HepG2 (cell line): ENCODE measurements at regions not wholly inside any gene's neighbourhood (a gene's known extent, or its start where the extent isn't known, plus 50 kb on each side); places are given as distances from the start of the nearest gene placed in this dataset.
"Not testable (repeated sequence)": the region's sequence is repeated elsewhere in the genome, so short reads cannot be mapped to it uniquely, and the experiment has no call there.

Experiments used
- ATAC-seq: fragments of 200-7000 bp; cut with Tn5 transposase; 3 replicates; pipeline ENCODE4 v1.9.1; 2020; ENCODE audit warnings: mild to moderate bottlenecking, moderate library complexity
- BruUV-seq: library from RNA; stranded (reverse); fragments of 400-500 nt; replicated peaks from 2 replicates; lab custom pipeline; 2021; lab: Mats Ljungman, UMichigan
- CTCF ChIA-PET: fragments of 300-600 bp; formaldehyde crosslinking; extraction: SDS; loops from one replicate; lab custom pipeline; 2021; ENCODE audit warnings: low total read pairs, inconsistent platforms, low intra/inter-chr PET ratio; lab: Yijun Ruan, JAX
- POLR2A ChIA-PET: fragments of 350-600 bp; sonication (Branson Sonifier 250); formaldehyde crosslinking; loops from one replicate; lab custom pipeline; 2020; ENCODE audit warnings: antibody characterized with exemption, inconsistent platforms; lab: Yijun Ruan, JAX
- DNase-seq: peaks from one replicate; pipeline ENCODE4 v3.0.0-alpha.2; 2015; ENCODE audit warnings: low spot score
- FAIRE-seq: peaks from 3 replicates; lab custom pipeline; 2011; peaks lifted over from hg19 to GRCh38; lab: Jason Lieb, UNC
- H2AFZ ChIP-seq: one replicate; pipeline ENCODE4 v1.6.1; 2011; ENCODE audit warnings: low read length, inconsistent platforms
- H3K27ac ChIP-seq: fragments of 300-600 bp; 3 replicates; pipeline ENCODE4 v1.8.0; 2011; ENCODE audit warnings: mixed run types, mild to moderate bottlenecking, mixed read lengths, low read length, inconsistent platforms; ENCODE audit not compliant: insufficient read depth; ENCODE audit errors: extremely low read length
- H3K27me3 ChIP-seq, 2 experiments: fragments of 200-600 bp in 1 of 2; 2 replicates in 1 of 2; 3 replicates in 1 of 2; pipeline versions ENCODE4 v1.6.0 to v1.8.0; 2011; ENCODE audit warnings: low read length in 2 of 2, mild to moderate bottlenecking in 2 of 2, moderate library complexity in 2 of 2, inconsistent platforms in 1 of 2; ENCODE audit not compliant: insufficient read depth in 2 of 2, control insufficient read depth in 1 of 2
- H3K36me3 ChIP-seq, 2 experiments: fragments of 200-600 bp in 1 of 2; replicated peaks in 1 of 2; 2 replicates in 1 of 2; 3 replicates in 1 of 2; pipeline versions ENCODE4 v1.5.1 to v1.8.0; 2011; ENCODE audit warnings: low read length in 2 of 2, inconsistent platforms in 1 of 2; ENCODE audit not compliant: insufficient read depth in 2 of 2, control insufficient read depth in 1 of 2
- H3K4me1 ChIP-seq: 2 replicates; pipeline ENCODE4 v1.5.1; 2012; ENCODE audit warnings: low read length, inconsistent platforms; ENCODE audit not compliant: insufficient read depth
- H3K4me2 ChIP-seq: 2 replicates; pipeline ENCODE4 v1.6.0; 2011; ENCODE audit warnings: low read depth, low read length, inconsistent platforms
- H3K4me3 ChIP-seq, 3 experiments: fragments of 200-600 bp in 1 of 3; sonication (generic), shearing (Covaris generic) in 1 of 3; replicated peaks in 1 of 3; 2 replicates each; pipeline ENCODE4 v1.5.1; 2011 to 2016; ENCODE audit warnings: low read length in 3 of 3, inconsistent platforms in 2 of 3, low read depth in 2 of 3, mild to moderate bottlenecking in 2 of 3, control low read depth in 1 of 3, mixed read lengths in 1 of 3; ENCODE audit not compliant: insufficient read depth in 1 of 3
- H3K79me2 ChIP-seq: one replicate; pipeline ENCODE4 v1.6.1; 2011; ENCODE audit warnings: low read length, inconsistent platforms; ENCODE audit not compliant: insufficient read depth
- H3K9ac ChIP-seq: 2 replicates; pipeline ENCODE4 v1.6.0; 2011; ENCODE audit warnings: mild to moderate bottlenecking, low read depth, low read length, inconsistent platforms; ENCODE audit not compliant: insufficient read depth
- H3K9me3 ChIP-seq: 2 replicates; pipeline ENCODE4 v1.5.1; 2012; ENCODE audit warnings: mild to moderate bottlenecking, low read length
- H4K20me1 ChIP-seq: 2 replicates; pipeline ENCODE4 v1.6.0; 2011; ENCODE audit warnings: inconsistent platforms, mild to moderate bottlenecking, low read length, moderate library complexity; ENCODE audit not compliant: insufficient read depth
- TEF ChIP-seq: sonication (generic); formaldehyde crosslinking; IDR thresholded peaks from 2 replicates; pipeline ENCODE4 v1.5.0; 2020; ENCODE audit warnings: missing genetic modification reagents
- ZBTB4 ChIP-seq: sonication (generic); formaldehyde crosslinking; IDR thresholded peaks from 2 replicates; pipeline ENCODE4 v1.4.0; 2020; ENCODE audit warnings: missing genetic modification reagents, mild to moderate bottlenecking, borderline replicate concordance
- ZNF530 ChIP-seq: sonication (generic); formaldehyde crosslinking; IDR thresholded peaks from 2 replicates; pipeline ENCODE4 v1.5.0; 2020; ENCODE audit warnings: low read depth, mild to moderate bottlenecking, missing genetic modification reagents
- WGBS: methylation state at CpG from one replicate; pipeline ENCODE4 v1.1.6; 2017; ENCODE audit warnings: low lambda C conversion rate; 5-methylcytosine and 5-hydroxymethylcytosine counted together
- in situ Hi-C: cut with HindIII; loops from 2 replicates; pipeline ENCODE4 v1.10.0; 2017; ENCODE audit warnings: low pct_unique_long_range_greater_than_20kb; ENCODE audit not compliant: extremely low pct_ligation_motif_present
- intact Hi-C: fragments of 100-400 bp; cut with micrococcal nuclease; formaldehyde crosslinking; loops from one replicate; pipeline ENCODE4 v1.10.0; 2022; ENCODE audit not compliant: unreplicated experiment
- TF ChIP-seq, protein P1 (sequence below): sonication (generic); formaldehyde crosslinking; IDR thresholded peaks from 2 replicates; pipeline ENCODE4 v1.5.1; 2020; ENCODE audit warnings: missing genetic modification reagents, mild to moderate bottlenecking, borderline replicate concordance

GRCh38 chr4:164261831-164262230 is 492.1 kb upstream of the SMIM31 start (continued):
- TF ChIP-seq, protein P1, sequence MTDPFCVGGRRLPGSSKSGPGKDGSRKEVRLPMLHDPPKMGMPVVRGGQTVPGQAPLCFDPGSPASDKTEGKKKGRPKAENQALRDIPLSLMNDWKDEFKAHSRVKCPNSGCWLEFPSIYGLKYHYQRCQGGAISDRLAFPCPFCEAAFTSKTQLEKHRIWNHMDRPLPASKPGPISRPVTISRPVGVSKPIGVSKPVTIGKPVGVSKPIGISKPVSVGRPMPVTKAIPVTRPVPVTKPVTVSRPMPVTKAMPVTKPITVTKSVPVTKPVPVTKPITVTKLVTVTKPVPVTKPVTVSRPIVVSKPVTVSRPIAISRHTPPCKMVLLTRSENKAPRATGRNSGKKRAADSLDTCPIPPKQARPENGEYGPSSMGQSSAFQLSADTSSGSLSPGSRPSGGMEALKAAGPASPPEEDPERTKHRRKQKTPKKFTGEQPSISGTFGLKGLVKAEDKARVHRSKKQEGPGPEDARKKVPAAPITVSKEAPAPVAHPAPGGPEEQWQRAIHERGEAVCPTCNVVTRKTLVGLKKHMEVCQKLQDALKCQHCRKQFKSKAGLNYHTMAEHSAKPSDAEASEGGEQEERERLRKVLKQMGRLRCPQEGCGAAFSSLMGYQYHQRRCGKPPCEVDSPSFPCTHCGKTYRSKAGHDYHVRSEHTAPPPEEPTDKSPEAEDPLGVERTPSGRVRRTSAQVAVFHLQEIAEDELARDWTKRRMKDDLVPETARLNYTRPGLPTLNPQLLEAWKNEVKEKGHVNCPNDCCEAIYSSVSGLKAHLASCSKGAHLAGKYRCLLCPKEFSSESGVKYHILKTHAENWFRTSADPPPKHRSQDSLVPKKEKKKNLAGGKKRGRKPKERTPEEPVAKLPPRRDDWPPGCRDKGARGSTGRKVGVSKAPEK (CRISPR knock-in tag): no peak
- TF ChIP-seq ZNF530 (CRISPR knock-in tag) (no peak), TEF (CRISPR knock-in tag) (no peak), ZBTB4 (CRISPR knock-in tag) (no peak)

- BruUV-seq, H3K36me3 ChIP-seq, intact Hi-C loops: not testable (repeated sequence)
Measured at GRCh38 chr4:164262508-164262907, 491.4 kb upstream of the SMIM31 start.

DNA sequence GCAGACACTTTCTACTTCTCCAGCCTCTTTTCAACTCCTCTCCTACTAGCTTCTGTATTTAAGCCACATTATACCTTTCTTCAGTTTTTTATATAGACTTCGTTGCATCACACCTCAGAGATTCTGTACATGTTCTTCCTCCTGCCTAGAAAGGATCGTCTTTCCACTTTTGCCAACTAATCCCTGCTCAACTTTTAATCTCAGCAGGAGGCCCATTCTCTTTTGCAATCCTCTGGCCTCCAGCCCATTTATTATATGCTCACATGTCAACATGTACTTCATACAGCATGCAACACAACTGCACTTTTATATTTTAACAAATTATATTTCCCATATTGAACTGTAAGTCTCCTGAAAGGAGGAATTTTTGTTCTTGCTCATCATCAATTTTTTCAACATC is 476.5 kb upstream of the SMIM31 start:
- ATAC-seq, H3K4me3 ChIP-seq, DNase-seq, H3K9ac ChIP-seq, H3K4me1 ChIP-seq, in situ Hi-C loops, H2AFZ ChIP-seq, H3K27me3 ChIP-seq, H3K79me2 ChIP-seq, CTCF ChIA-PET, H4K20me1 ChIP-seq, FAIRE-seq, H3K9me3 ChIP-seq, H3K4me2 ChIP-seq, POLR2A ChIA-PET, intact Hi-C loops, H3K27ac ChIP-seq, H3K36me3 ChIP-seq, BruUV-seq: not testable (repeated sequence)
- WGBS: 0% methylated on average over 2 of the region's 2 CpGs

More at GRCh38 chr4:164262508-164262907, 491.4 kb upstream of the SMIM31 start:
- CTCF ChIA-PET, H3K27ac ChIP-seq, H2AFZ ChIP-seq, H3K4me3 ChIP-seq, H3K4me2 ChIP-seq, FAIRE-seq, H3K9me3 ChIP-seq, H3K27me3 ChIP-seq, H4K20me1 ChIP-seq, POLR2A ChIA-PET, H3K9ac ChIP-seq, in situ Hi-C loops, H3K4me1 ChIP-seq, ATAC-seq, DNase-seq, H3K79me2 ChIP-seq: not testable (repeated sequence)
- WGBS: 0% methylated on average over 1 of the region's 1 CpG
